Peyer's patch (tissue), 4 donors: ENCODE measurements at regions not wholly inside any gene's neighbourhood (a gene's known extent, or its start where the extent isn't known, plus 50 kb on each side); places are given as distances from the start of the nearest gene placed in this dataset.

ENCODE experiments used
- DNase-seq, 3 donors: peaks; one replicate each; pipeline ENCODE4 v3.0.0-alpha.2; 2017 to 2019
- H3K27ac ChIP-seq, 4 donors: fragments of 200-600 bp; sonication (generic); one replicate each; pipeline ENCODE4 v1.5.1; 2016 to 2019
- H3K27me3 ChIP-seq, 2 donors: fragments of 200-600 bp; sonication (generic); one replicate each; pipeline ENCODE4 v1.5.1; 2019
- H3K36me3 ChIP-seq, 3 donors: fragments of 200-600 bp; sonication (generic); one replicate each; pipeline ENCODE4 v1.5.1; 2016 to 2019
- H3K4me1 ChIP-seq, 4 donors: fragments of 200-600 bp; sonication (generic); one replicate each; pipeline ENCODE4 v1.5.1; 2016 to 2019
- H3K4me3 ChIP-seq, 4 donors: fragments of 200-600 bp; sonication (generic); 1 replicate in 3 of 4; 2 replicates in 1 of 4; pipeline ENCODE4 v1.5.1; 2016 to 2019; ENCODE audit warnings: mild to moderate bottlenecking in 1 of 4
- H3K9me3 ChIP-seq, 4 donors: fragments of 200-600 bp; sonication (generic); one replicate each; pipeline ENCODE4 v1.5.1; 2016 to 2019; ENCODE audit warnings: mild to moderate bottlenecking in 1 of 4
- CTCF ChIP-seq, 6 experiments: fragments of 450-650 bp in 4 of 6; fragments of 200-600 bp in 2 of 6; sonication (generic) in 1 of 6; IDR thresholded peaks; one replicate each; pipeline ENCODE4 v1.5.1; 2017 to 2019; ENCODE audit warnings: antibody characterized with exemption in 6 of 6, mild to moderate bottlenecking in 3 of 6, moderate library complexity in 1 of 6
- POLR2A ChIP-seq, 2 donors: fragments of 450-650 bp; IDR thresholded peaks; one replicate each; pipeline ENCODE4 v1.5.1; 2017; ENCODE audit warnings: antibody characterized with exemption in 2 of 2, mild to moderate bottlenecking in 2 of 2, moderate library complexity in 2 of 2

- no peak overlapping the region for H3K27ac ChIP-seq
- H3K4me3 ChIP-seq = no peak overlapping the region
- no peak for TF ChIP-seq CTCF (IDR thresholded peaks at IDR 0.05)
- no peak for TF ChIP-seq POLR2A (IDR thresholded peaks at IDR 0.05)
- no peaks in the 10 kb centered on the region for H3K27me3 ChIP-seq
- H3K4me1 ChIP-seq = no peaks in the 10 kb centered on the region
- H3K36me3 ChIP-seq = no peaks in the 10 kb centered on the region
- no peak for DNase-seq
- H3K9me3 ChIP-seq = peaks cover 0 to 4% (median 0%) of the 10 kb centered on the region in 4 donors
Measured at GRCh38 chr14:41144370-41144769, 462.3 kb upstream of the LRFN5 start.

- DNase-seq = no peak
- Histone ChIP-seq H3K27me3 (no peaks in the 10 kb centered on the region), H3K4me3 (no peak overlapping the region), H3K36me3 (no peaks in the 10 kb centered on the region), H3K9me3 (no peaks in the 10 kb centered on the region), H3K4me1 (no peaks in the 10 kb centered on the region), H3K27ac (no peak overlapping the region)
- no peak for TF ChIP-seq POLR2A (IDR thresholded peaks at IDR 0.05)
- no peak for TF ChIP-seq CTCF (IDR thresholded peaks at IDR 0.05)
Measured at GRCh38 chr14:41137741-41138140, 468.9 kb upstream of the LRFN5 start.

- H3K27ac ChIP-seq = no peak overlapping the region
- H3K9me3 ChIP-seq = no peaks in the 10 kb centered on the region
- no peak for TF ChIP-seq CTCF (IDR thresholded peaks at IDR 0.05)
- TF ChIP-seq POLR2A (IDR thresholded peaks at IDR 0.05) = no peak
Measured at GRCh38 chr14:41130274-41130673, 476.4 kb upstream of the LRFN5 start.

GRCh38 chr14:41120402-41120801, 486.3 kb upstream of the LRFN5 start:
- Histone ChIP-seq H3K36me3 (no peaks in the 10 kb centered on the region), H3K27ac (no peak overlapping the region), H3K9me3 (no peaks in the 10 kb centered on the region), H3K27me3 (no peaks in the 10 kb centered on the region), H3K4me1 (no peaks in the 10 kb centered on the region), H3K4me3 (no peak overlapping the region)
- no peak for TF ChIP-seq POLR2A (IDR thresholded peaks at IDR 0.05)
- TF ChIP-seq CTCF (IDR thresholded peaks at IDR 0.05) = no peak
- no peak for DNase-seq

More at GRCh38 chr14:41130274-41130673, 476.4 kb upstream of the LRFN5 start:
- H3K4me3 ChIP-seq = no peak overlapping the region
- H3K36me3 ChIP-seq = no peaks in the 10 kb centered on the region
- no peaks in the 10 kb centered on the region for H3K4me1 ChIP-seq
- DNase-seq = no peak
- H3K27me3 ChIP-seq = no peaks in the 10 kb centered on the region

GRCh38 chr14:41096131-41096530, 510.5 kb upstream of the LRFN5 start:
- H3K27ac ChIP-seq = no peak overlapping the region
- TF ChIP-seq POLR2A (IDR thresholded peaks at IDR 0.05) (no peak), CTCF (IDR thresholded peaks at IDR 0.05) (no peak)
- no peaks in the 10 kb centered on the region for H3K4me1 ChIP-seq
- no peak for DNase-seq
- no peaks in the 10 kb centered on the region for H3K27me3 ChIP-seq
- H3K9me3 ChIP-seq = no peaks in the 10 kb centered on the region
- no peaks in the 10 kb centered on the region for H3K36me3 ChIP-seq
- H3K4me3 ChIP-seq = no peak overlapping the region

- DNase-seq = no peak
- no peaks in the 10 kb centered on the region for H3K9me3 ChIP-seq
- no peaks in the 10 kb centered on the region for H3K27me3 ChIP-seq
- H3K4me3 ChIP-seq = no peak overlapping the region
- TF ChIP-seq CTCF (IDR thresholded peaks at IDR 0.05) = no peak
- TF ChIP-seq POLR2A (IDR thresholded peaks at IDR 0.05) = no peak
- no peaks in the 10 kb centered on the region for H3K4me1 ChIP-seq
- no peaks in the 10 kb centered on the region for H3K36me3 ChIP-seq
- H3K27ac ChIP-seq = no peak overlapping the region
Measured at GRCh38 chr14:41087056-41087455, 519.6 kb upstream of the LRFN5 start.
